Endodermal cell (in vitro differentiated cells): ENCODE measurements at regions not wholly inside any gene's neighbourhood (a gene's known extent, or its start where the extent isn't known, plus 50 kb on each side); places are given as distances from the start of the nearest gene placed in this dataset.

Source experiments
- DNase-seq: peaks from one replicate; pipeline ENCODE4 v3.0.0-alpha.2; 2017
- H3K27ac ChIP-seq: 2 replicates; pipeline ENCODE4 v1.5.1; 2013; ENCODE audit warnings: mild to moderate bottlenecking, low read depth, low read length, moderate library complexity
- H3K27me3 ChIP-seq: 2 replicates; pipeline ENCODE4 v1.6.1; 2013; ENCODE audit warnings: mild to moderate bottlenecking, low read length, moderate library complexity; ENCODE audit not compliant: insufficient read depth, control insufficient read depth, poor library complexity, severe bottlenecking
- H3K36me3 ChIP-seq: 2 replicates; pipeline ENCODE4 v1.7.0; 2013; ENCODE audit warnings: mild to moderate bottlenecking, low read length, moderate library complexity; ENCODE audit not compliant: control insufficient read depth, insufficient read depth
- H3K4me1 ChIP-seq: one replicate; pipeline ENCODE4 v1.7.0; 2013; ENCODE audit warnings: low read length; ENCODE audit not compliant: control insufficient read depth, insufficient read depth
- H3K4me3 ChIP-seq: 2 replicates; pipeline ENCODE4 v1.5.1; 2013; ENCODE audit warnings: mild to moderate bottlenecking, low read length, moderate library complexity
- H3K9ac ChIP-seq: 2 replicates; pipeline ENCODE4 v1.6.1; 2013; ENCODE audit warnings: mild to moderate bottlenecking, low read length, moderate library complexity; ENCODE audit not compliant: poor library complexity, severe bottlenecking; ENCODE audit errors: extremely low read depth
- H3K9me3 ChIP-seq: 2 replicates; pipeline ENCODE4 v1.6.1; 2013; ENCODE audit warnings: mild to moderate bottlenecking, low read length, moderate library complexity; ENCODE audit not compliant: control insufficient read depth
- H3K27ac Mint-ChIP-seq: 2 replicates; pipeline ENCODE4 v1.8.0; 2020; ENCODE audit warnings: mixed read lengths
- H3K27me3 Mint-ChIP-seq: 2 replicates; pipeline ENCODE4 v1.8.0; 2021; ENCODE audit warnings: mild to moderate bottlenecking, mixed read lengths; ENCODE audit not compliant: insufficient read depth
- H3K36me3 Mint-ChIP-seq: 2 replicates; pipeline ENCODE4 v1.8.0; 2020; ENCODE audit warnings: low read depth, mixed read lengths
- H3K4me1 Mint-ChIP-seq: 2 replicates; pipeline ENCODE4 v1.8.0; 2020; ENCODE audit warnings: mixed read lengths
- H3K4me3 Mint-ChIP-seq: 2 replicates; pipeline ENCODE4 v1.8.0; 2020; ENCODE audit warnings: mild to moderate bottlenecking, moderate library complexity, mixed read lengths
- H3K9me3 Mint-ChIP-seq: 2 replicates; pipeline ENCODE4 v1.8.0; 2020; ENCODE audit warnings: mild to moderate bottlenecking, mixed read lengths
- CTCF ChIP-seq: fragments of 200-600 bp; sonication (generic); conservative IDR thresholded peaks from 2 replicates; pipeline ENCODE4 v1.5.0; 2021; ENCODE audit warnings: antibody characterized with exemption, mild to moderate bottlenecking
- whole genome bisulfite sequencing, 2 experiments: methylation state at CpG; one replicate each; pipeline versions ENCODE4 v1.1.5 to v1.1.7; 2013; ENCODE audit warnings: missing lambda C conversion rate in 2 of 2, mixed read lengths in 1 of 2; ENCODE audit not compliant: insufficient coverage in 1 of 2, insufficient read length in 1 of 2; 5-methylcytosine and 5-hydroxymethylcytosine counted together

- Mint-ChIP-seq H3K27me3 (no peaks in the 10 kb centered on the region), H3K4me3 (no peak overlapping the region), H3K9me3 (no peaks in the 10 kb centered on the region), H3K36me3 (no peaks in the 10 kb centered on the region), H3K4me1 (peaks cover 3% of the 10 kb centered on the region), H3K27ac (no peak overlapping the region)
- no peaks in the 10 kb centered on the region for H3K4me1 ChIP-seq
- no peak for DNase-seq
- no peak overlapping the region for H3K4me3 ChIP-seq
- H3K9me3 ChIP-seq: no peaks in the 10 kb centered on the region
- H3K27ac ChIP-seq: no peak overlapping the region
- H3K9ac ChIP-seq: no peak overlapping the region
- WGBS, 2 experiments: 96 to 100% methylated on average over 2 to 4 of the region's 6 CpGs
- H3K36me3 ChIP-seq: no peaks in the 10 kb centered on the region
- TF ChIP-seq CTCF: no peak
- H3K27me3 ChIP-seq: no peaks in the 10 kb centered on the region
Observed at GRCh38 chr13:88217372-88217771, 546.2 kb downstream of the SLITRK5 start.

GRCh38 chr13:88217883-88218282, 546.7 kb downstream of the SLITRK5 start:
- no peaks in the 10 kb centered on the region for H3K9me3 Mint-ChIP-seq
- Histone ChIP-seq H3K36me3 (no peaks in the 10 kb centered on the region), H3K9me3 (no peaks in the 10 kb centered on the region), H3K27me3 (no peaks in the 10 kb centered on the region), H3K9ac (no peak overlapping the region), H3K4me3 (no peak overlapping the region), H3K4me1 (no peaks in the 10 kb centered on the region), H3K27ac (no peak overlapping the region)
- no peak for TF ChIP-seq CTCF
- no peaks in the 10 kb centered on the region for H3K27me3 Mint-ChIP-seq
- DNase-seq: no peak
- H3K27ac Mint-ChIP-seq: no peak overlapping the region
- H3K4me3 Mint-ChIP-seq: no peak overlapping the region
- peaks cover 3% of the 10 kb centered on the region for H3K4me1 Mint-ChIP-seq
- no peaks in the 10 kb centered on the region for H3K36me3 Mint-ChIP-seq
- WGBS, 2 experiments: 100% methylated on average over 2 of the region's 2 CpGs; no CpG with 5 or more reads in 1 of the 2 experiments

DNA sequence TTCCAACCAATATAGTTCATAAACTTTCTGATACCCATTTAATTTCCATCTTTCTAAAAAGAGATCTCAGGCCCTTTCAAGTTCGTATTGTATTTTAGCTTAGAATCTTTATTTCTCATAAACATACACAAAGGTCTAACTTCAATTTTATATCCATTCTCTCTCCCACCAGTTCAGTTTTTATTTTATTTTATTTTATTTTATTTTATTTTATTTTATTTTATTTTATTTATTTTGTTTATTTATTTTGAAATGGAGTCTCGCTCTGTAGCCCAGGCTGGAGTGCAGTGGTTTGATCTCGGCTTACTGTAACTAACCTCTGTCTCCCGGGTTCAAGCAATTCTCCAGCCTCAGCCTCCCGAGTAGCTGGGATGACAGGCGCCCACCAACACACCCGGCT, 552.8 kb downstream of the SLITRK5 start:
- no peak overlapping the region for H3K4me3 ChIP-seq
- H3K4me3 Mint-ChIP-seq: no peak overlapping the region
- H3K27me3 Mint-ChIP-seq: no peaks in the 10 kb centered on the region
- TF ChIP-seq CTCF: no peak
- no peaks in the 10 kb centered on the region for H3K27me3 ChIP-seq
- no peaks in the 10 kb centered on the region for H3K4me1 Mint-ChIP-seq
- DNase-seq: no peak
- H3K36me3 ChIP-seq: no peaks in the 10 kb centered on the region
- peaks cover 3% of the 10 kb centered on the region for H3K9me3 Mint-ChIP-seq
- no peaks in the 10 kb centered on the region for H3K4me1 ChIP-seq
- WGBS, 2 experiments: 93 to 98% methylated on average over 7 of the region's 7 CpGs
- H3K36me3 Mint-ChIP-seq: no peaks in the 10 kb centered on the region
- no peak overlapping the region for H3K27ac Mint-ChIP-seq
- H3K9me3 ChIP-seq: no peaks in the 10 kb centered on the region
- no peak overlapping the region for H3K9ac ChIP-seq
- no peak overlapping the region for H3K27ac ChIP-seq
